HepG2 (cell line): ENCODE measurements at regions not wholly inside any gene's neighbourhood (a gene's known extent, or its start where the extent isn't known, plus 50 kb on each side); places are given as distances from the start of the nearest gene placed in this dataset.

Source experiments
- CCAR2 ChIP-seq: fragments of 200-400 bp; formaldehyde crosslinking; optimal IDR thresholded peaks from 2 replicates; pipeline ENCODE3; 2018; ENCODE audit warnings: low read depth, mild to moderate bottlenecking, low read length, moderate library complexity
- NFE2 ChIP-seq: sonication (generic); formaldehyde crosslinking; IDR thresholded peaks from 2 replicates; pipeline ENCODE4 v1.4.0; 2020; ENCODE audit warnings: missing genetic modification reagents
- TARDBP ChIP-seq: sonication (generic); formaldehyde crosslinking; IDR thresholded peaks from 2 replicates; pipeline ENCODE4 v1.8.0; 2022; ENCODE audit warnings: mild to moderate bottlenecking, missing genetic modification reagents
- TF ChIP-seq, protein P1 (sequence below): sonication (generic); formaldehyde crosslinking; IDR thresholded peaks from 2 replicates; pipeline ENCODE4 v1.8.1; 2023; ENCODE audit warnings: missing genetic modification reagents, inconsistent platforms, borderline replicate concordance
- TF ChIP-seq, protein P2 (sequence below): sonication (generic); formaldehyde crosslinking; IDR thresholded peaks from 2 replicates; pipeline ENCODE4 v1.8.1; 2023; ENCODE audit warnings: mild to moderate bottlenecking, inconsistent platforms, moderate library complexity, missing genetic modification reagents, borderline replicate concordance
- TF ChIP-seq, protein P3 (sequence below): sonication (generic); formaldehyde crosslinking; IDR thresholded peaks from 2 replicates; pipeline ENCODE4 v1.5.0; 2020; ENCODE audit warnings: mild to moderate bottlenecking, missing genetic modification reagents, moderate library complexity

DNA sequence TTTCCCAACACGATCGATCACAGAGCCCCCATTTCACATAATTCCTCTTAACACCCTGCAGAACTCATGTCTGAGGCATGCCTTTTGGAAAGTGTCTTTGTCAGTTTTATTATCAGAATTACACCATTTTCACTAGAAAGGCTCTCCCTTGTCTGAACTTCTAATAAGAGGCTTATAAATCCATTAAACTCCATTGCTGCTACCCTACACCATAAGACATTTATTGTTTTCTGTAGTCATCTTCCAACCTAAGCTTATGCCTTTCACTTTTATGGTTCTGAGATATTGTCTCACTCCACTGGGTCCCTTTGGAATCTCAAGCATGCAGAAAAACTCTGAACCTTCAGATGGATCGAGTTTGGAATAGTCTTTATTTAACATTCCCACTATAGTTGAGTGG, 50.2 kb upstream of the TPM1 start:
- TF ChIP-seq, protein P1, sequence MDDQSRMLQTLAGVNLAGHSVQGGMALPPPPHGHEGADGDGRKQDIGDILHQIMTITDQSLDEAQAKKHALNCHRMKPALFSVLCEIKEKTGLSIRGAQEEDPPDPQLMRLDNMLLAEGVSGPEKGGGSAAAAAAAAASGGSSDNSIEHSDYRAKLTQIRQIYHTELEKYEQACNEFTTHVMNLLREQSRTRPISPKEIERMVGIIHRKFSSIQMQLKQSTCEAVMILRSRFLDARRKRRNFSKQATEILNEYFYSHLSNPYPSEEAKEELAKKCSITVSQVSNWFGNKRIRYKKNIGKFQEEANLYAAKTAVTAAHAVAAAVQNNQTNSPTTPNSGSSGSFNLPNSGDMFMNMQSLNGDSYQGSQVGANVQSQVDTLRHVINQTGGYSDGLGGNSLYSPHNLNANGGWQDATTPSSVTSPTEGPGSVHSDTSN (CRISPR knock-in tag), result no peak
- TF ChIP-seq NFE2 (no peak), TARDBP (CRISPR knock-in tag) (no peak), CCAR2 (no peak)
- TF ChIP-seq, protein P2, sequence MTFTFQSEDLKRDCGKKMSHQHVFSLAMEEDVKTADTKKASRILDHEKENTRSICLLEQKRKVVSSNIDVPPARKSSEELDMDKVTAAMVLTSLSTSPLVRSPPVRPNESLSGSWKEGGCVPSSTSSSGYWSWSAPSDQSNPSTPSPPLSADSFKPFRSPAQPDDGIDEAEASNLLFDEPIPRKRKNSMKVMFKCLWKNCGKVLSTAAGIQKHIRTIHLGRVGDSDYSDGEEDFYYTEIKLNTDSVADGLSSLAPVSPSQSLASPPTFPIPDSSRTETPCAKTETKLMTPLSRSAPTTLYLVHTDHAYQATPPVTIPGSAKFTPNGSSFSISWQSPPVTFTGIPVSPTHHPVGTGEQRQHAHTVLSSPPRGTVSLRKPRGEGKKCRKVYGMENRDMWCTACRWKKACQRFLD, result no peak
- TF ChIP-seq, protein P3, sequence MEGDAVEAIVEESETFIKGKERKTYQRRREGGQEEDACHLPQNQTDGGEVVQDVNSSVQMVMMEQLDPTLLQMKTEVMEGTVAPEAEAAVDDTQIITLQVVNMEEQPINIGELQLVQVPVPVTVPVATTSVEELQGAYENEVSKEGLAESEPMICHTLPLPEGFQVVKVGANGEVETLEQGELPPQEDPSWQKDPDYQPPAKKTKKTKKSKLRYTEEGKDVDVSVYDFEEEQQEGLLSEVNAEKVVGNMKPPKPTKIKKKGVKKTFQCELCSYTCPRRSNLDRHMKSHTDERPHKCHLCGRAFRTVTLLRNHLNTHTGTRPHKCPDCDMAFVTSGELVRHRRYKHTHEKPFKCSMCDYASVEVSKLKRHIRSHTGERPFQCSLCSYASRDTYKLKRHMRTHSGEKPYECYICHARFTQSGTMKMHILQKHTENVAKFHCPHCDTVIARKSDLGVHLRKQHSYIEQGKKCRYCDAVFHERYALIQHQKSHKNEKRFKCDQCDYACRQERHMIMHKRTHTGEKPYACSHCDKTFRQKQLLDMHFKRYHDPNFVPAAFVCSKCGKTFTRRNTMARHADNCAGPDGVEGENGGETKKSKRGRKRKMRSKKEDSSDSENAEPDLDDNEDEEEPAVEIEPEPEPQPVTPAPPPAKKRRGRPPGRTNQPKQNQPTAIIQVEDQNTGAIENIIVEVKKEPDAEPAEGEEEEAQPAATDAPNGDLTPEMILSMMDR (CRISPR knock-in tag), result no peak
